ENCODE measurements at regions not wholly inside any gene's neighbourhood (a gene's known extent, or its start where the extent isn't known, plus 50 kb on each side); places are given as distances from the start of the nearest gene placed in this dataset.

DNA sequence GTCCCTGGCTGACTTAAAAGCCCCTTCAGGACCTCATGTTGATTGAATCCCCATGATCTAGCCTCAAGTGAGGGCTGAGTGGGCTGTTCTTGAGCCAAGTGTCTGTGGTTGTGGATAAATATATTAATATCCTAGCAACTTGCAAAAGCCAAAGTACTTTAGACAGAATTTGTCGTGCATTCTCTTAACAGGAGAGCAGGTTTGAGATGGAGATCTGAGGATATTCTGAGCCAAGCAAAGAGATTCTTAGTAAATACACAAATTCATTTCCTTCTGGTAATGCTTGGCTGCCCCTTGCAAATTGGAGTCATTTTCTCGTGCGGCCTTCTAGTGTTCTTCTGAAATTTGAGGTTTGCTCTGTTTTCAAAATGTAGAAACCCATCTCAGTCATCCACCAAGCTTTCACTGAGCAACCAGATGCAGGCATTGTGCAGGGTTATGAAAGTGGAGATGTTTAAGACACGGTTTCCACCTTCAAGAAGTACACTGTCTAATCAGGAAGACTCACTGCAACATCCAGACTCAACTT, 242.1 kb upstream of the JUN start:
- Histone ChIP-seq H3K9ac (ENCODE audit: low read length) (no peak overlapping the region), H3K4me1 (ENCODE audit: control insufficient read depth, insufficient read depth, low read length) (no peaks in the 10 kb centered on the region), H3K27me3 (ENCODE audit: control insufficient read depth, insufficient read depth, low read length) (no peaks in the 10 kb centered on the region), H3K4me3 (ENCODE audit: low read length) (no peak overlapping the region), H3K36me3 (ENCODE audit: control insufficient read depth, insufficient read depth, low read length) (no peaks in the 10 kb centered on the region), H3K27ac (ENCODE audit: low read depth, low read length) (no peak overlapping the region)

DNA sequence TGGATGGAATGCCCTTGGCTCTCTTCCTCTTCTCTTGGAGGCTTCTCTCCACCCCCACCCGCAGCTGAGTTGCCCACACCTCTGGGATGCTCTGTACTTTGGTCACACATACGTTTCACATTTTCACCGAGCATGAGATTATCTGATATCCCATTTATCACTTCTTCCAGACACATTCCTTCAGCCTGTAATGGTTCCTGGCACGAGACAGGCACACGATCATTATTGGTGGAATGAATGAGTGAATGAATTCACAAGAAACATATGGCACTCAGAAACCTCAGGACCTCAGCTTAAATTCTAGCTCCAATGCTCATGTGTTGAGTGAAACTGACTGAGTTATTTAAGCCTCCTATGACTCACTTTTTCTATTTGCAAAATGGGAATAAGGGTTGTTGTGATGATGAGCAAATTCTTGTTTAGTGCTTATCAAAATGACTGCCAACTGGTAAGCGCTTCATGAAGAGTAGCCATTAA, 242.7 kb upstream of the JUN start:
- no peaks in the 10 kb centered on the region for H3K36me3 ChIP-seq (ENCODE audit: control insufficient read depth, insufficient read depth, low read length)
- no peak overlapping the region for H3K4me3 ChIP-seq (ENCODE audit: low read length)
- H3K9ac ChIP-seq (ENCODE audit: low read length): no peak overlapping the region
- no peaks in the 10 kb centered on the region for H3K27me3 ChIP-seq (ENCODE audit: control insufficient read depth, insufficient read depth, low read length)
- no peaks in the 10 kb centered on the region for H3K4me1 ChIP-seq (ENCODE audit: control insufficient read depth, insufficient read depth, low read length)
- no peak overlapping the region for H3K27ac ChIP-seq (ENCODE audit: low read depth, low read length)

DNA sequence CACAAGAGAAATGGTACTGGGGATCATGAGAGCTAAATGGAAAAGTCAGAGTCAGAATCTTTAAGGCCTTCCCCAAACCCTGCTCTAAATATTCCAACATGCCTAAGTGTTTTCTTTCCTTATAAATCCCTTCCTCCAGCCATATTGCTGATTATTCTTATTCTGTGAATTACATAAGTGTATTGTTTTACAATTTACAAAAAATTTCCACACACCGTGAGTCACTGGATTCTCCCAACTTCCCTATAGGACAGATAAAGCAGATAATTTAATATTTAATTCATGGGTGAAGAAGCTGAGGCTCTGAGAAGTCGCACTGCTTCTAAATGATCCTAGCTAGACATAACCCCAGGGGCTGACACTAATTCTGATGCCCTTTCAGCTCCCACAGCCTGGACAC, 243.3 kb upstream of the JUN start:
- Histone ChIP-seq H3K36me3 (ENCODE audit: control insufficient read depth, insufficient read depth, low read length) (no peaks in the 10 kb centered on the region), H3K27ac (ENCODE audit: low read depth, low read length) (no peak overlapping the region)

DNA sequence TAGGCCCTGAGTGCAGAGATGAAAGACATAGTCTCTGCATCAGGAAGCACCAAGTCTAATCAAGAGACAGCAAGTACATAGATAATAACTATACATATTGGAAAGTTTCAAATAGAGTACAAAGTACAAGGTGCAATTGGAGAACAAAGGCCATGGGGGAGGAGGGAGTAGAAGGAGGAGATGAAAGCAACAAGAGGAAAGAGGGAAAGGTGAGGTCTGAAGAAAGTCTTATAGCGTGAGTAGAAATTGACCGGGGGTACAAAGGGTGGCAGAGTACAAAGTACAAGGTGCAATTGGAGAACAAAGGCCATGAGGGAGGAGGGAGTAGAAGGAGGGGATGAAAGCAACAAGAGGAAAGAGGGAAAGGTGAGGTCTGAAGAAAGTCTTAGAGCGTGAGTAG, 244.2 kb upstream of the JUN start:
- Histone ChIP-seq H3K36me3 (ENCODE audit: control insufficient read depth, insufficient read depth, low read length) (no peaks in the 10 kb centered on the region), H3K9ac (ENCODE audit: low read length) (no peak overlapping the region), H3K4me3 (ENCODE audit: low read length) (no peak overlapping the region), H3K27ac (ENCODE audit: low read depth, low read length) (no peak overlapping the region), H3K27me3 (ENCODE audit: control insufficient read depth, insufficient read depth, low read length) (no peaks in the 10 kb centered on the region), H3K4me1 (ENCODE audit: control insufficient read depth, insufficient read depth, low read length) (no peaks in the 10 kb centered on the region)

More for the DNA sequence above, 243.3 kb upstream of the JUN start:
- Histone ChIP-seq H3K4me3 (ENCODE audit: low read length) (no peak overlapping the region), H3K4me1 (ENCODE audit: control insufficient read depth, insufficient read depth, low read length) (no peaks in the 10 kb centered on the region), H3K9ac (ENCODE audit: low read length) (no peak overlapping the region), H3K27me3 (ENCODE audit: control insufficient read depth, insufficient read depth, low read length) (no peaks in the 10 kb centered on the region)

DNA sequence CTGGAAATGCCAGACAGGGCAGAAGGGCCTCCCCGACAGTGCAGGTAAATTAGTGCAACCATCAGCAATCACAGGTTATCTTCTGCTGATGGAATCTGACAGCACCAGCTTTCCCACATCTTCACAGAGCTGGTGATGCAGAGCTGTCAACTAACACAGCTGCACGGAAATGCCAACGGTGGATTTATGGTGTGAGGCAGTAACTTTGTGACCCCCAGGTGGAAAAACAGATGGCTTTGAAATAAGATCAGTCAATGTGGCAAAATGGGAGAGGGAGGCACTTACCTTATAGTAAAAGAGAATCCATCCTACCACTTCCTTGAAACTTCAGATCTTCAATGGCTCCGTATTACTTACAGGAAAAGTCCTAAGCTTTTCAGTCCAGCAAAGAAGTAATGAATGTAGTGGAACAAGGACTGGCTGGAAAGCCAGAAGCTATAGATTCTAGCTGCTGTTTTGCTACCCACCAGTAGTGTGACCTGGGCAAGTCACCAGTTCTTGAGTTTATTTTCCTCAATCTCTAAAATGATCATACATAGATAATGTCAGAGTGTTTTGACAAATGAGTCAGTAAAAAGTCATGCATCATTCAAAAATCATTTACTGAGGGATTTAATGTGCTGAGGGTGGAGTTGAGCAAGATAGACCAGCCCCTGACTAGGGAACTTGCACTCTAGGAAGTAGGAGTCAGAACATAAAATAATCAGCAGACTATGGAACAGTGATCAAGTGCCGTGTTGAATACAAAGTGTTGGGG, 245.7 kb upstream of the JUN start:
- H3K4me1 ChIP-seq (ENCODE audit: control insufficient read depth, insufficient read depth, low read length): no peaks in the 10 kb centered on the region
- no peak overlapping the region for H3K9ac ChIP-seq (ENCODE audit: low read length)
- H3K27ac ChIP-seq (ENCODE audit: low read depth, low read length): no peak overlapping the region
- no peak overlapping the region for H3K4me3 ChIP-seq (ENCODE audit: low read length)
- H3K27me3 ChIP-seq (ENCODE audit: control insufficient read depth, insufficient read depth, low read length): no peaks in the 10 kb centered on the region
- H3K36me3 ChIP-seq (ENCODE audit: control insufficient read depth, insufficient read depth, low read length): no peaks in the 10 kb centered on the region

DNA sequence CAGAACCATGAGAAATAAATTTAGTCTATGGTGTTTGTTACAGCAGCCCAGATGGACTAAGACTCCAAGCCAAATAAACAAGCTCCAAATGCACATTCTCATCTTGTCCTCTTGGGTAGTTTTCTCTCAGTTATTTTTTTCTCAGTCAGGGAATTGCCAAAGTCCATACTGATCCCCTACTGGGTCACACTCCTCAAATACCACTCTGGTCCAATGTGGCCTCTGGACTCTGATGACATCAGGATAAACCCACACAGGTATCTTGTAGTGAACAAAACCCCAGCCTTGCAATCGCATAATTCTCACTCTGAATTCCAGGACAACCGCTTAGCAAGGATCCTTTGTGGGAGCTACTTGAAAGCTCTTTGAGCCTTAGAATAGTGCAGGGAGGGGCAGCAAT, 248.4 kb upstream of the JUN start:
- Histone ChIP-seq H3K27me3 (ENCODE audit: control insufficient read depth, insufficient read depth, low read length) (no peaks in the 10 kb centered on the region), H3K4me3 (ENCODE audit: low read length) (no peak overlapping the region), H3K9ac (ENCODE audit: low read length) (no peak overlapping the region), H3K36me3 (ENCODE audit: control insufficient read depth, insufficient read depth, low read length) (no peaks in the 10 kb centered on the region), H3K27ac (ENCODE audit: low read depth, low read length) (no peak overlapping the region), H3K4me1 (ENCODE audit: control insufficient read depth, insufficient read depth, low read length) (no peaks in the 10 kb centered on the region)

DNA sequence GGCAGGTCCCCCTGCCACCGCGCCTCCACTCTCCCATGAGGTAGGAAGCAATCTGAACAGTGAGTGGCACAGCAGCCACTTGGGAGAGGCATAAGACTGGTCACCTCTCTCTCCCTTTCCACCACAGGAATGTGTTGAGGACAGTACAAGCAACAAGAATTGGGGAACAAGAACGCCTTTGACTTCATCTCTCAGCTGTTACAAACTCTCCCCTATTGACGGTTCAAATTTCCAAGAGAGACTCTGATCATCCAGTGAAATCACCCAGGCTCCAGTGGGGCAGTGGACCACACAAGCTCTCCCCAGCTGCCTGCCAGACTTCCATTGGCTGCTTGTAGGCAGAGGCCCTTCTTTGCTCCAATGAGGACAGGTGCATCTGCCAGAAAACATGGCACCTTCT, 249.9 kb upstream of the JUN start:
- H3K9ac ChIP-seq (ENCODE audit: low read length): no peak overlapping the region
- no peaks in the 10 kb centered on the region for H3K27me3 ChIP-seq (ENCODE audit: control insufficient read depth, insufficient read depth, low read length)
- H3K4me1 ChIP-seq (ENCODE audit: control insufficient read depth, insufficient read depth, low read length): no peaks in the 10 kb centered on the region
- H3K4me3 ChIP-seq (ENCODE audit: low read length): no peak overlapping the region
- no peaks in the 10 kb centered on the region for H3K36me3 ChIP-seq (ENCODE audit: control insufficient read depth, insufficient read depth, low read length)
- H3K27ac ChIP-seq (ENCODE audit: low read depth, low read length): no peak overlapping the region

DNA sequence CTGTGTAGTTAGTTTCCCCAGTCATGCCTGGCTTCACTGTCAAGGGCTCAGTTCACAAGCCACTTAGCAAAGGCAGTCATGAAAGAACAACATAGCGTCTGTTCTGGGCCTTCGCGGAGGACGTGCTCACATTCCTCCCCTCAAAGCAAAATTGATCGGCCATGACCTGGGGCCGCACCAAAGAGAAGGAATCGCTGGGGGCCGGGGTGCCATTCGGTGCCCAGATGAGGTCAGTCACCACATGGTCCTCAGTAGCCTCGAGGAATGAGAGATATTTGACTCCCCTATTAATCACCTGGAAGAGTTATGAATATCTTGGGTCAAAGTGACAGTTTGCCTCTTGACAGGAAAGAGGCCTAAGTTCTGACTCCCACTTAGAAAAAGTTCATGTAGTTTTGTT, 251.1 kb upstream of the JUN start:
- H3K4me1 ChIP-seq (ENCODE audit: control insufficient read depth, insufficient read depth, low read length): no peaks in the 10 kb centered on the region
- no peak overlapping the region for H3K9ac ChIP-seq (ENCODE audit: low read length)
- H3K36me3 ChIP-seq (ENCODE audit: control insufficient read depth, insufficient read depth, low read length): no peaks in the 10 kb centered on the region
- H3K27me3 ChIP-seq (ENCODE audit: control insufficient read depth, insufficient read depth, low read length): no peaks in the 10 kb centered on the region
- no peak overlapping the region for H3K4me3 ChIP-seq (ENCODE audit: low read length)
- no peak overlapping the region for H3K27ac ChIP-seq (ENCODE audit: low read depth, low read length)

DNA sequence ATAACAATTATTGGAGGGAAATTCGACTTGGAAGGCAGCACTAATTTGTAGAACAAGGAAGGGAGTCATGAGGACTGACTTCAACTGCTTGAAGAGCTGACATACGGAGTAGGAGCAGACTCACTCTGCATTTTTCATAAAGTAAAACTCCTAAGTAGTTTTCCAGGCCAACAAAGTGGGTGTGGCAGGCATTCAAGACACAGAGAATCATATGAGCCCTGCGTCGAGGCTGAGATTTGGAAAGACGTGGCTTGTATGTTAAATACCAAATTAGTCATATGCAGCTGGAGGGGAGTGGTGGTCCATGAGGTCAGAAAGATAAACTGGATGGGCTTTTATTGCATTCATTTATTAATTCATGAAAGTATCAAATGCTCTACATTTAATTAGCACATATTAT, 255.7 kb upstream of the JUN start:
- H3K4me1 ChIP-seq (ENCODE audit: control insufficient read depth, insufficient read depth, low read length): peaks cover 3% of the 10 kb centered on the region
- no peak overlapping the region for H3K9ac ChIP-seq (ENCODE audit: low read length)
- no peaks in the 10 kb centered on the region for H3K36me3 ChIP-seq (ENCODE audit: control insufficient read depth, insufficient read depth, low read length)
- no peak overlapping the region for H3K4me3 ChIP-seq (ENCODE audit: low read length)
- H3K27ac ChIP-seq (ENCODE audit: low read depth, low read length): no peak overlapping the region
- no peaks in the 10 kb centered on the region for H3K27me3 ChIP-seq (ENCODE audit: control insufficient read depth, insufficient read depth, low read length)

DNA sequence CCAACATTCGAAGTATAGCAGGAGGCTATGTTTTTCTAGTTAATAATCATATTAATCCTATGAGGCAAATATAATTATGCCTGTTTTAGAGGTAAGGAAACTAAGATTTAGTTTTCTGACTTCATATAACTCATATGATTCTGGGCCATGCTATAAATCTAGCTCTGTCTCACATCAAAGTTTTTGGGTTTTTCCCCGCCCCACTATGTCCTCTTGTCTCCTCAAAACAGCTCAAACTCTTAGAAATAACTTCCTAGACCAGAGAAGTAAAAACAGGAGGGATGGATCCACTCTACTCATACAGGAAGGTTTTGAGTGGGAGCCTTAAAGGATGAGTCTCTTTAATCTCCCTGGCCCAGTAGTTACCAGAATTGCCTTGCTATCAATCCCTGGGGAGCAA, 256.4 kb upstream of the FGGY start:
- peaks cover 3% of the 10 kb centered on the region for H3K4me1 ChIP-seq (ENCODE audit: control insufficient read depth, insufficient read depth, low read length)
- no peak overlapping the region for H3K4me3 ChIP-seq (ENCODE audit: low read length)
- H3K9ac ChIP-seq (ENCODE audit: low read length): no peak overlapping the region
- H3K36me3 ChIP-seq (ENCODE audit: control insufficient read depth, insufficient read depth, low read length): no peaks in the 10 kb centered on the region
- no peaks in the 10 kb centered on the region for H3K27me3 ChIP-seq (ENCODE audit: control insufficient read depth, insufficient read depth, low read length)
- no peak overlapping the region for H3K27ac ChIP-seq (ENCODE audit: low read depth, low read length)

DNA sequence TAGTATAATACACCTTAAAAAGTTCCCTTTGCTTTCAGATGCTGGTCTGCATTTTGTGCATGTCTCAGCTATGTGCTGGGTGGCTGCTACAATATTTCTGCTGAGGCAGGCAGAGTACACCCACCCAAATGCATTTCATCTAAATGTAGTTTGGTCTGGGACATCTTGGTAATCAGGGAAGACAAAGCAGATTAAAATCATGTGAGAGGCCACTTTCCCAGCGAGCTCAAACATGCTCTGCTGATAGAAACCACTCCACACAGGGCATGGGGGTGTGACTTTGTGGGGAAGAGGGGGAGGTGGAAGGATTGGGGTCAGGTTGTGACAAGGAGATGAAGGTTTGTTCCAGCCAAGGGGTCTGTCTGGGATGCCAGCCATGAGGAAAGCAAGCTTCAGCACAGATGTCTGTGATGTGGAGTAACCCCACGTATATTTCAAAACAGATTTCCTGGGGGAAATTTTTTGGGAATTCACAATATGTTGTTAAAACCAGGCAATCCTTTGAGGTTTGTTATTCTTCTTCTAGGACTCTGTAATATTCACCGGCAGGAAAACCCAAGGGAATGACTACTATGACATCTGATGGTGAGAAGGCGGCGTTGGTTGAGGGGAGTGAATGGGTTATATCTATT, 255.1 kb upstream of the FGGY start:
- peak overlapping the region; percentile 11 for H3K27ac ChIP-seq (ENCODE audit: low read depth, low read length)

DNA sequence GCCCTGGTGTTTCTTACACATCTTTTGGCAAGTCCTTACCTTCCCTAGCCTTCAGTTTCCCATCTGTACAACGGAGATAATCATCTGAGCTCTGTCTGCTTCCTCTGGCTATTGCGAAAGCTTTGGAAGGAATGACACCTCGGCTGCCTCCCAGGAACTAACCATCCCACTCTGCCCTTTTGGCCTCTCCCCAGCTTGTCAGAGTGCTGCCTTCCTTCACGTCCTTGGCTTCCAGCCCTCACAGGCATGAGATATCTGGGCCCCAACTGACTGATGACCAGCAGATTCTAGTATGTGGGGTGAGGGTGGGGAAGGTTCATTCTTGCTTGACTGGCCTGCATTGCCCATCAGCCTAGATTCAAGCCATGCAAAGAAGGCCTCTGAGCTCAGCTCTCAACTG, 253.1 kb upstream of the FGGY start:
- Histone ChIP-seq H3K36me3 (ENCODE audit: control insufficient read depth, insufficient read depth, low read length) (no peaks in the 10 kb centered on the region), H3K4me3 (ENCODE audit: low read length) (no peak overlapping the region), H3K27ac (ENCODE audit: low read depth, low read length) (peak overlapping the region; percentile 49), H3K9ac (ENCODE audit: low read length) (no peak overlapping the region), H3K4me1 (ENCODE audit: control insufficient read depth, insufficient read depth, low read length) (peaks cover 7% of the 10 kb centered on the region), H3K27me3 (ENCODE audit: control insufficient read depth, insufficient read depth, low read length) (no peaks in the 10 kb centered on the region)

More for the DNA sequence above, 255.1 kb upstream of the FGGY start:
- H3K4me1 ChIP-seq (ENCODE audit: control insufficient read depth, insufficient read depth, low read length): peaks cover 7% of the 10 kb centered on the region
- no peaks in the 10 kb centered on the region for H3K36me3 ChIP-seq (ENCODE audit: control insufficient read depth, insufficient read depth, low read length)
- H3K4me3 ChIP-seq (ENCODE audit: low read length): no peak overlapping the region
- H3K27me3 ChIP-seq (ENCODE audit: control insufficient read depth, insufficient read depth, low read length): no peaks in the 10 kb centered on the region
- H3K9ac ChIP-seq (ENCODE audit: low read length): no peak overlapping the region
